ENCODE measurements at regions not wholly inside any gene's neighbourhood (a gene's known extent, or its start where the extent isn't known, plus 50 kb on each side); places are given as distances from the start of the nearest gene placed in this dataset.
A peak's percentile ranks its signal among the peaks of the same experiment; 100 is the strongest.

GRCh38 chr18:67281746-67282145 is 234.8 kb downstream of the DSEL start:
- H3K4me1 Mint-ChIP-seq, result no peaks in the 10 kb centered on the region
- peaks cover 4% of the 10 kb centered on the region for H3K27me3 Mint-ChIP-seq
- no peak overlapping the region for H3K4me3 Mint-ChIP-seq
- no peaks in the 10 kb centered on the region for H3K36me3 Mint-ChIP-seq
- H3K27ac Mint-ChIP-seq, result no peak overlapping the region
- H3K9me3 Mint-ChIP-seq, result no peaks in the 10 kb centered on the region

- Mint-ChIP-seq H3K4me1 (no peaks in the 10 kb centered on the region), H3K27ac (no peak overlapping the region), H3K27me3 (peaks cover 4% of the 10 kb centered on the region), H3K9me3 (no peaks in the 10 kb centered on the region), H3K36me3 (no peaks in the 10 kb centered on the region), H3K4me3 (no peak overlapping the region)
Observed at GRCh38 chr18:67280486-67281242, 235.9 kb downstream of the DSEL start.

- Mint-ChIP-seq H3K4me1 (no peaks in the 10 kb centered on the region), H3K9me3 (no peaks in the 10 kb centered on the region)
Observed at GRCh38 chr18:67279988-67280387, 236.5 kb downstream of the DSEL start.

GRCh38 chr18:67278984-67279383 is 237.5 kb downstream of the DSEL start:
- H3K4me1 Mint-ChIP-seq, result no peaks in the 10 kb centered on the region
- peaks cover 4% of the 10 kb centered on the region for H3K27me3 Mint-ChIP-seq
- H3K27ac Mint-ChIP-seq, result no peak overlapping the region
- no peaks in the 10 kb centered on the region for H3K36me3 Mint-ChIP-seq
- H3K9me3 Mint-ChIP-seq, result no peaks in the 10 kb centered on the region
- H3K4me3 Mint-ChIP-seq, result no peak overlapping the region

More at GRCh38 chr18:67279988-67280387, 236.5 kb downstream of the DSEL start:
- Mint-ChIP-seq H3K36me3 (no peaks in the 10 kb centered on the region), H3K27me3 (peaks cover 4% of the 10 kb centered on the region), H3K4me3 (no peak overlapping the region), H3K27ac (no peak overlapping the region)

GRCh38 chr18:67276638-67277037 is 239.9 kb downstream of the DSEL start:
- Mint-ChIP-seq H3K4me1 (no peaks in the 10 kb centered on the region), H3K27ac (no peak overlapping the region), H3K9me3 (no peaks in the 10 kb centered on the region), H3K4me3 (no peak overlapping the region), H3K27me3 (peaks cover 7% of the 10 kb centered on the region), H3K36me3 (no peaks in the 10 kb centered on the region)

GRCh38 chr18:67273288-67273687 is 243.2 kb downstream of the DSEL start:
- Mint-ChIP-seq H3K27ac (no peak overlapping the region), H3K27me3 (peaks cover 9% of the 10 kb centered on the region), H3K9me3 (no peaks in the 10 kb centered on the region), H3K4me1 (no peaks in the 10 kb centered on the region), H3K4me3 (no peak overlapping the region), H3K36me3 (no peaks in the 10 kb centered on the region)

GRCh38 chr18:67269206-67269605 is 247.3 kb downstream of the DSEL start:
- H3K27ac Mint-ChIP-seq, result no peak overlapping the region
- peaks cover 7% of the 10 kb centered on the region for H3K27me3 Mint-ChIP-seq
- H3K4me1 Mint-ChIP-seq, result peaks cover 19% of the 10 kb centered on the region
- H3K9me3 Mint-ChIP-seq, result no peaks in the 10 kb centered on the region
- no peak overlapping the region for H3K4me3 Mint-ChIP-seq
- no peaks in the 10 kb centered on the region for H3K36me3 Mint-ChIP-seq

- Mint-ChIP-seq H3K4me3 (no peak overlapping the region), H3K36me3 (no peaks in the 10 kb centered on the region), H3K9me3 (no peaks in the 10 kb centered on the region), H3K4me1 (peaks cover 19% of the 10 kb centered on the region), H3K27me3 (peaks cover 7% of the 10 kb centered on the region), H3K27ac (no peak overlapping the region)
Observed at GRCh38 chr18:67268530-67268929, 248.0 kb downstream of the DSEL start.

GRCh38 chr18:67266246-67267237 is 250.0 kb downstream of the DSEL start:
- no peaks in the 10 kb centered on the region for H3K9me3 Mint-ChIP-seq
- H3K27ac Mint-ChIP-seq, result peak overlapping the region; percentile 41
- H3K4me1 Mint-ChIP-seq, result peaks cover 29% of the 10 kb centered on the region
- no peaks in the 10 kb centered on the region for H3K36me3 Mint-ChIP-seq
- H3K4me3 Mint-ChIP-seq, result no peak overlapping the region
- H3K27me3 Mint-ChIP-seq, result peaks cover 5% of the 10 kb centered on the region

GRCh38 chr18:67265464-67266245 is 250.9 kb downstream of the DSEL start:
- H3K9me3 Mint-ChIP-seq, result no peaks in the 10 kb centered on the region
- peak overlapping the region; percentile 52 for H3K4me3 Mint-ChIP-seq
- H3K36me3 Mint-ChIP-seq, result no peaks in the 10 kb centered on the region
- H3K27me3 Mint-ChIP-seq, result peaks cover 5% of the 10 kb centered on the region
- H3K4me1 Mint-ChIP-seq, result peaks cover 32% of the 10 kb centered on the region
- H3K27ac Mint-ChIP-seq, result peak overlapping the region; percentile 41

- Mint-ChIP-seq H3K4me1 (peaks cover 28% of the 10 kb centered on the region), H3K4me3 (no peak overlapping the region), H3K36me3 (no peaks in the 10 kb centered on the region), H3K27me3 (no peaks in the 10 kb centered on the region), H3K27ac (no peak overlapping the region), H3K9me3 (no peaks in the 10 kb centered on the region)
Observed at GRCh38 chr18:67261931-67262552, 254.5 kb downstream of the DSEL start.

- no peaks in the 10 kb centered on the region for H3K9me3 Mint-ChIP-seq
- no peak overlapping the region for H3K27ac Mint-ChIP-seq
- H3K27me3 Mint-ChIP-seq, result no peaks in the 10 kb centered on the region
- no peak overlapping the region for H3K4me3 Mint-ChIP-seq
- peaks cover 24% of the 10 kb centered on the region for H3K4me1 Mint-ChIP-seq
- H3K36me3 Mint-ChIP-seq, result no peaks in the 10 kb centered on the region
Observed at GRCh38 chr18:67260841-67261240, 255.7 kb downstream of the DSEL start.

- H3K4me3 Mint-ChIP-seq, result no peak overlapping the region
- no peaks in the 10 kb centered on the region for H3K4me1 Mint-ChIP-seq
- no peaks in the 10 kb centered on the region for H3K27me3 Mint-ChIP-seq
- H3K27ac Mint-ChIP-seq, result no peak overlapping the region
- H3K9me3 Mint-ChIP-seq, result no peaks in the 10 kb centered on the region
- no peaks in the 10 kb centered on the region for H3K36me3 Mint-ChIP-seq
Observed at GRCh38 chr18:67250776-67251424, 265.6 kb downstream of the DSEL start.

- Mint-ChIP-seq H3K4me3 (peak overlapping the region; percentile 85), H3K9me3 (no peaks in the 10 kb centered on the region), H3K27me3 (no peaks in the 10 kb centered on the region), H3K36me3 (no peaks in the 10 kb centered on the region), H3K27ac (peak overlapping the region; percentile 48), H3K4me1 (peaks cover 39% of the 10 kb centered on the region)
Observed at GRCh38 chr18:67243799-67244587, 272.5 kb downstream of the DSEL start.

Measured in activated naive CD4-positive, alpha-beta T cell treated with anti-CD3 and anti-CD28 coated beads, Interleukin-2, amount 50 U/mL, for 24 hours (primary cell).